NB4 (cell line): ENCODE measurements at regions not wholly inside any gene's neighbourhood (a gene's known extent, or its start where the extent isn't known, plus 50 kb on each side); places are given as distances from the start of the nearest gene placed in this dataset.

Experiments used
- DNase-seq: peaks from one replicate; pipeline ENCODE4 v3.0.0; 2010; ENCODE audit warnings: low read depth
- H3K4me3 ChIP-seq: one replicate; pipeline ENCODE4 v1.5.1; 2011; ENCODE audit warnings: mild to moderate bottlenecking, low read depth, low read length, moderate library complexity
- CTCF ChIP-seq: IDR thresholded peaks from one replicate; pipeline ENCODE4 v1.5.1; 2012; ENCODE audit warnings: low read depth, low read length
- MAX ChIP-seq: IDR thresholded peaks from 2 replicates; pipeline ENCODE4 v1.6.1; 2011; ENCODE audit warnings: low read depth, low read length
- MYC ChIP-seq: IDR thresholded peaks from 2 replicates; pipeline ENCODE4 v1.6.1; 2011; ENCODE audit warnings: low read depth, low read length
- POLR2A ChIP-seq: IDR thresholded peaks from 2 replicates; pipeline ENCODE4 v1.6.1; 2011; ENCODE audit warnings: mild to moderate bottlenecking; ENCODE audit not compliant: insufficient read length; ENCODE audit errors: extremely low read depth

- no peak for TF ChIP-seq POLR2A
- no peak for TF ChIP-seq CTCF
- no peak for TF ChIP-seq MYC
- TF ChIP-seq MAX: no peak
- no peak overlapping the region for H3K4me3 ChIP-seq
- no peak for DNase-seq
Observed at GRCh38 chr12:90061809-90062208, 353.2 kb upstream of the ATP2B1 start.

GRCh38 chr12:90060031-90060430 lies 351.4 kb upstream of the ATP2B1 start:
- no peak overlapping the region for H3K4me3 ChIP-seq
- DNase-seq: no peak
- TF ChIP-seq MYC (no peak), CTCF (no peak), MAX (no peak), POLR2A (no peak)

GRCh38 chr12:90058704-90059103 lies 350.1 kb upstream of the ATP2B1 start:
- DNase-seq: no peak
- TF ChIP-seq CTCF: no peak
- TF ChIP-seq MYC: no peak
- TF ChIP-seq MAX: no peak
- TF ChIP-seq POLR2A: no peak
- no peak overlapping the region for H3K4me3 ChIP-seq

- H3K4me3 ChIP-seq: no peak overlapping the region
- TF ChIP-seq MAX (no peak), POLR2A (no peak), MYC (no peak), CTCF (no peak)
- no peak for DNase-seq
Observed at GRCh38 chr12:90055071-90055470, 346.4 kb upstream of the ATP2B1 start.

GRCh38 chr12:90048918-90049317 lies 340.3 kb upstream of the ATP2B1 start:
- TF ChIP-seq POLR2A (no peak), CTCF (no peak), MAX (no peak), MYC (no peak)
- no peak for DNase-seq
- H3K4me3 ChIP-seq: no peak overlapping the region

- DNase-seq: no peak
- H3K4me3 ChIP-seq: no peak overlapping the region
- TF ChIP-seq MYC: no peak
- TF ChIP-seq POLR2A: no peak
- TF ChIP-seq CTCF: no peak
- no peak for TF ChIP-seq MAX
Observed at GRCh38 chr12:90045559-90045958, 336.9 kb upstream of the ATP2B1 start.
